Hepatocyte (in vitro differentiated cells): ENCODE measurements at regions not wholly inside any gene's neighbourhood (a gene's known extent, or its start where the extent isn't known, plus 50 kb on each side); places are given as distances from the start of the nearest gene placed in this dataset.
"Not testable (repeated sequence)": the region's sequence is repeated elsewhere in the genome, so short reads cannot be mapped to it uniquely, and the experiment has no call there.

Source experiments
- DNase-seq: peaks from one replicate; pipeline ENCODE4 v3.0.0-alpha.2; 2016; ENCODE audit warnings: low spot score
- H2AFZ ChIP-seq: fragments of 200-600 bp; sonication (generic); 2 replicates; pipeline ENCODE4 v1.6.0; 2016; ENCODE audit warnings: antibody characterized with exemption, mild to moderate bottlenecking
- H3K27ac ChIP-seq: fragments of 200-600 bp; sonication (generic); 2 replicates; pipeline ENCODE4 v1.5.1; 2016; ENCODE audit warnings: mild to moderate bottlenecking
- H3K27me3 ChIP-seq: fragments of 200-600 bp; sonication (generic); 2 replicates; pipeline ENCODE4 v1.6.1; 2016
- H3K36me3 ChIP-seq: fragments of 200-600 bp; sonication (generic); replicated peaks from 2 replicates; pipeline ENCODE4 v1.5.1; 2016; ENCODE audit warnings: low read depth; ENCODE audit not compliant: insufficient read depth
- H3K4me1 ChIP-seq: fragments of 200-600 bp; sonication (generic); 2 replicates; pipeline ENCODE4 v1.5.1; 2016; ENCODE audit warnings: mild to moderate bottlenecking, moderate library complexity; ENCODE audit not compliant: insufficient read depth
- H3K4me2 ChIP-seq: fragments of 200-600 bp; sonication (generic); 2 replicates; pipeline ENCODE4 v1.6.0; 2016
- H3K4me3 ChIP-seq: fragments of 200-600 bp; sonication (generic); 2 replicates; pipeline ENCODE4 v1.5.1; 2016; ENCODE audit warnings: mild to moderate bottlenecking
- H3K79me2 ChIP-seq: fragments of 200-600 bp; sonication (generic); 2 replicates; pipeline ENCODE4 v1.6.0; 2017; ENCODE audit warnings: mild to moderate bottlenecking
- H3K9me2 ChIP-seq: fragments of 200-600 bp; sonication (generic); replicated peaks from 2 replicates; pipeline ENCODE4 v1.6.0; 2017; ENCODE audit warnings: mild to moderate bottlenecking; ENCODE audit not compliant: insufficient read depth
- H3K9me3 ChIP-seq: fragments of 200-600 bp; sonication (generic); 2 replicates; pipeline ENCODE4 v1.5.1; 2016; ENCODE audit warnings: low read depth, mild to moderate bottlenecking
- H4K20me1 ChIP-seq: fragments of 200-600 bp; sonication (generic); 2 replicates; pipeline ENCODE4 v1.6.0; 2016; ENCODE audit warnings: mild to moderate bottlenecking; ENCODE audit not compliant: insufficient read depth, poor library complexity, severe bottlenecking
- EZH2 ChIP-seq: fragments of 200-600 bp; sonication (generic); IDR thresholded peaks from 2 replicates; pipeline ENCODE4 v1.6.1; 2016; ENCODE audit warnings: antibody characterized with exemption, mild to moderate bottlenecking, borderline replicate concordance
- EZH2phosphoT487 ChIP-seq: fragments of 200-600 bp; sonication (generic); IDR thresholded peaks from one replicate; pipeline ENCODE4 v1.6.1; 2018; ENCODE audit warnings: antibody characterized with exemption, mild to moderate bottlenecking, low read depth, moderate library complexity; ENCODE audit not compliant: unreplicated experiment, severe bottlenecking
- WGBS: methylation state at CpG from one replicate; pipeline ENCODE4 v1.1.6; 2016; ENCODE audit warnings: low lambda C conversion rate; ENCODE audit errors: missing lambda C conversion rate; 5-methylcytosine and 5-hydroxymethylcytosine counted together
- TF ChIP-seq, protein P1 (sequence below): fragments of 200-600 bp; sonication (generic); IDR thresholded peaks from 2 replicates; pipeline ENCODE4 v1.5.1; 2016; ENCODE audit warnings: antibody characterized with exemption, mild to moderate bottlenecking; ENCODE audit not compliant: poor library complexity

DNA sequence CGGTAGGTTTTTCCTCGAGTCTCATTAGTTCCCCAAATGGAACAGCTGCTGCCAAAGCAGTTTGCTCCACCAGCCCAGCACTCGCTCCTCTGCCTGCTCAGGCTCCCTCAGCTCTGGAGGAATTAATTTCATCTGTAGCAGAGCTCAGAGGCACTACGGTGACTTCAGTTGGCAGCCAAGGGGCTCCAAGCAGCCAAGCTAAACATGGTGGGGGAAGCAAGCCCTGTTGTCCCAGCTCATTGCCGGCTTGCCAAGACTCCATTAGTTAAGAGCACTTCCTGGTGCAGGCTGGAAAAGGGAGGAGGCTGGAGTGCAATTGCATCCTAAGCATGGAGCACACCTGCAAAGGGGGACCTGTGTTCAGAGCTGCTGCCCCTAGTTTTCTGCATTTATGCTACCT is 78.7 kb upstream of the GPRC5B start:
- Histone ChIP-seq H2AFZ (no peak overlapping the region), H3K9me3 (no peaks in the 10 kb centered on the region), H3K36me3 (no peaks in the 10 kb centered on the region), H3K4me3 (no peak overlapping the region), H3K79me2 (no peaks in the 10 kb centered on the region), H4K20me1 (no peaks in the 10 kb centered on the region), H3K9me2 (no peaks in the 10 kb centered on the region), H3K4me2 (no peak overlapping the region), H3K27ac (no peak overlapping the region), H3K4me1 (no peaks in the 10 kb centered on the region), H3K27me3 (no peaks in the 10 kb centered on the region)
- TF ChIP-seq EZH2, result no peak
- TF ChIP-seq EZH2phosphoT487, result no peak
- TF ChIP-seq, protein P1, sequence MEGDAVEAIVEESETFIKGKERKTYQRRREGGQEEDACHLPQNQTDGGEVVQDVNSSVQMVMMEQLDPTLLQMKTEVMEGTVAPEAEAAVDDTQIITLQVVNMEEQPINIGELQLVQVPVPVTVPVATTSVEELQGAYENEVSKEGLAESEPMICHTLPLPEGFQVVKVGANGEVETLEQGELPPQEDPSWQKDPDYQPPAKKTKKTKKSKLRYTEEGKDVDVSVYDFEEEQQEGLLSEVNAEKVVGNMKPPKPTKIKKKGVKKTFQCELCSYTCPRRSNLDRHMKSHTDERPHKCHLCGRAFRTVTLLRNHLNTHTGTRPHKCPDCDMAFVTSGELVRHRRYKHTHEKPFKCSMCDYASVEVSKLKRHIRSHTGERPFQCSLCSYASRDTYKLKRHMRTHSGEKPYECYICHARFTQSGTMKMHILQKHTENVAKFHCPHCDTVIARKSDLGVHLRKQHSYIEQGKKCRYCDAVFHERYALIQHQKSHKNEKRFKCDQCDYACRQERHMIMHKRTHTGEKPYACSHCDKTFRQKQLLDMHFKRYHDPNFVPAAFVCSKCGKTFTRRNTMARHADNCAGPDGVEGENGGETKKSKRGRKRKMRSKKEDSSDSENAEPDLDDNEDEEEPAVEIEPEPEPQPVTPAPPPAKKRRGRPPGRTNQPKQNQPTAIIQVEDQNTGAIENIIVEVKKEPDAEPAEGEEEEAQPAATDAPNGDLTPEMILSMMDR, result no peak
- WGBS, result 88% methylated on average over 5 of the region's 5 CpGs
- DNase-seq, result no peak

DNA sequence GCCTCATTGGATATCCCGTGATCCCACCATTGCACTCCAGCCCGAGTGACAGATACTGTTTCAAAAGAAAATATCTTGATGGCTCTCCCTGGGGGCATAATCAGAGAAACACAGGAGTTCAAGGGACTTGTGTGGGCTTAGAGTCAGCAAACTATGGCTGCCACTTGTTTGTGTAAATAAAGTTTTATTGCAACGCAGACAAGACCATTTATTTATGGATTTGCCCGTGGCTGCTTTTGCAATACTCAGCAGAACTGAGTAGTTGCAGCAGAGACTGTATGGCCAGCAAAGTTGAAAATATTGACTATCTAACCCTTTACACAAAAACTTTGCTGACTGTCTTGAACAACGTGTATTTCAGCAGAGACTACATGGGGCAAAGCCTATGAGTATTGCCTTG is 75.5 kb upstream of the GPRC5B start:
- Histone ChIP-seq H2AFZ (no peak overlapping the region), H3K27me3 (peaks cover 3% of the 10 kb centered on the region), H3K9me2 (no peaks in the 10 kb centered on the region), H3K27ac (no peak overlapping the region), H3K4me2 (no peak overlapping the region), H3K36me3 (no peaks in the 10 kb centered on the region), H3K4me3 (no peak overlapping the region), H3K79me2 (no peaks in the 10 kb centered on the region), H3K9me3 (no peaks in the 10 kb centered on the region), H3K4me1 (no peaks in the 10 kb centered on the region), H4K20me1 (no peaks in the 10 kb centered on the region)
- WGBS, result 79% methylated on average over 5 of the region's 5 CpGs
- no peak for DNase-seq
- TF ChIP-seq EZH2 (no peak), EZH2phosphoT487 (no peak)
- TF ChIP-seq, protein P1, result no peak

DNA sequence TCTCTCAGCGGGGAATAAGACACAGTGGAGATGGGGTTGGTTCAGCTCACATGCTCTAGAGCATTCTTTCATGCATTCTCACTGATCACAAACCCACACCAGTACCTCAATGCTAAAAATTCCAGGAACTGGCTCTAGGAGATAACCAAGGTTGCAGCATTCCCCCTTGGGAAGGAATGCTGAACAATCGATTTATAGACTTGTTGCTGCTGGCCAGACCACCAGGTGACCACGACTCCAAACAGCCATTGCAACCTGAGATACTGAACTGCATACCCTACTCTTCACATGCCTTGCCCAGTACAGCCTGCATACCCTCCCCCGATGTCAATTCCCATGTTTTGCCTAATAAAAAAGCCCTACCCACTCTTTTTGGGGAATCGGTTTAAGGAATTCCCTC is 75.1 kb upstream of the GPRC5B start:
- H3K27me3 ChIP-seq, result peaks cover 3% of the 10 kb centered on the region
- no peaks in the 10 kb centered on the region for H3K4me1 ChIP-seq
- H3K4me3 ChIP-seq, result no peak overlapping the region
- DNase-seq, result no peak
- no peaks in the 10 kb centered on the region for H3K79me2 ChIP-seq
- H3K27ac ChIP-seq, result no peak overlapping the region
- H3K4me2 ChIP-seq, result no peak overlapping the region
- no peaks in the 10 kb centered on the region for H4K20me1 ChIP-seq
- TF ChIP-seq EZH2phosphoT487 (no peak), EZH2 (no peak)
- TF ChIP-seq, protein P1, result no peak
- no peaks in the 10 kb centered on the region for H3K9me2 ChIP-seq
- 82% methylated on average over 5 of the region's 5 CpGs for WGBS
- no peaks in the 10 kb centered on the region for H3K36me3 ChIP-seq
- H2AFZ ChIP-seq, result no peak overlapping the region
- H3K9me3 ChIP-seq, result no peaks in the 10 kb centered on the region

DNA sequence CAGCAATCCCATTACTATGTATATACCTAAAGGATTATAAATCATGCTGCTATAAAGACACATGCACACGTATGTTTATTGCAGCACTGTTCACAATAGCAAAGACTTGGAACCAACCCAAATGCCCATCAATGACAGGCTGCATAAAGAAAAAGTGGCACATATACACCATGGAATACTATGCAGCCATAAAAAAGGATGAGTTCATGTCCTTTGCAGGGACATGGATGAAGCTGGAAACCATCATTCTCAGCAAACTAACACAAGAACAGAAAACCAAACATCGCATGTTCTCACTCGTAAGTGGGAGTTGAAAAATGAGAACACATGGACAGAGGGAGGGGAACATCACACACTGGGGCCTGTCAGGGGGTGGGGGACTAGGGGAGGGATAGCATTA is 71.2 kb upstream of the GPRC5B start:
- not testable (repeated sequence) for H4K20me1 ChIP-seq, H3K27me3 ChIP-seq, H3K27ac ChIP-seq, H3K9me3 ChIP-seq, H3K9me2 ChIP-seq, H3K79me2 ChIP-seq, H3K4me2 ChIP-seq, H3K4me3 ChIP-seq, DNase-seq, H2AFZ ChIP-seq, H3K4me1 ChIP-seq, H3K36me3 ChIP-seq
- WGBS, result no CpG with 5 or more reads among the region's 3 CpGs

GRCh38 chr16:19955084-19955483 is 70.4 kb upstream of the GPRC5B start:
- DNase-seq, H3K4me1 ChIP-seq, H3K27me3 ChIP-seq, H3K4me2 ChIP-seq, H3K79me2 ChIP-seq, H3K4me3 ChIP-seq, H3K9me3 ChIP-seq, H4K20me1 ChIP-seq, H3K9me2 ChIP-seq, H2AFZ ChIP-seq, H3K36me3 ChIP-seq, H3K27ac ChIP-seq: not testable (repeated sequence)
- no CpG with 5 or more reads among the region's 3 CpGs for WGBS
